PC-3 (cell line): ENCODE measurements at regions not wholly inside any gene's neighbourhood (a gene's known extent, or its start where the extent isn't known, plus 50 kb on each side); places are given as distances from the start of the nearest gene placed in this dataset.

Experiments used
- ATAC-seq: fragments of 200-7000 bp; cut with Tn5 transposase; 2 replicates; pipeline ENCODE4 v1.9.1; 2020; ENCODE audit warnings: mild to moderate bottlenecking, moderate library complexity
- BruUV-seq: library from RNA; stranded (reverse); fragments of 400-500 nt; replicated peaks from 2 replicates; lab custom pipeline; 2021; lab: Mats Ljungman, UMichigan
- CTCF ChIA-PET: fragments of 300-600 bp; sonication (Branson Sonifier 250); formaldehyde crosslinking; loops from one replicate; lab custom pipeline; 2022; ENCODE audit warnings: antibody characterized with exemption; lab: Charles Lee
- POLR2A ChIA-PET: fragments of 300-600 bp; sonication (Branson Sonifier 250); formaldehyde crosslinking; loops from one replicate; lab custom pipeline; 2022; ENCODE audit warnings: antibody characterized with exemption; ENCODE audit not compliant: unreplicated experiment; lab: Charles Lee
- DNase-seq: peaks from one replicate; pipeline ENCODE4 v3.0.0-alpha.2; 2015
- H2AFZ ChIP-seq: fragments of 300-600 bp; sonication (generic); 2 replicates; pipeline ENCODE4 v1.6.0; 2016; ENCODE audit warnings: antibody characterized with exemption, low read length
- H3F3A ChIP-seq: fragments of 300-600 bp; sonication (generic); one replicate; pipeline ENCODE4 v1.6.0; 2017; ENCODE audit warnings: antibody characterized with exemption, low read length, control low read depth, mild to moderate bottlenecking; ENCODE audit not compliant: unreplicated experiment
- H3K27ac ChIP-seq: fragments of 300-600 bp; sonication (generic); 2 replicates; pipeline ENCODE4 v1.5.1; 2016; ENCODE audit warnings: mild to moderate bottlenecking, low read length
- H3K27me3 ChIP-seq: fragments of 300-600 bp; sonication (generic); 2 replicates; pipeline ENCODE4 v1.6.1; 2016; ENCODE audit warnings: low read length, mixed read lengths
- H3K36me3 ChIP-seq: fragments of 300-600 bp; sonication (generic); 2 replicates; pipeline ENCODE4 v1.6.1; 2016; ENCODE audit warnings: low read depth, mixed run types, low read length, mixed read lengths
- H3K4me1 ChIP-seq: fragments of 300-600 bp; sonication (generic); 2 replicates; pipeline ENCODE4 v1.5.1; 2016; ENCODE audit warnings: low read length; ENCODE audit not compliant: insufficient read depth
- H3K4me2 ChIP-seq: fragments of 300-600 bp; sonication (generic); 2 replicates; pipeline ENCODE4 v1.6.0; 2016; ENCODE audit warnings: low read length
- H3K4me3 ChIP-seq: fragments of 300-600 bp; sonication (generic); 2 replicates; pipeline ENCODE4 v1.5.1; 2016; ENCODE audit warnings: mild to moderate bottlenecking, low read length, mixed read lengths
- H3K79me2 ChIP-seq: fragments of 300-600 bp; sonication (generic); 2 replicates; pipeline ENCODE4 v1.6.1; 2017; ENCODE audit warnings: low read length, mixed read lengths
- H3K9ac ChIP-seq: fragments of 300-600 bp; sonication (generic); 2 replicates; pipeline ENCODE4 v1.6.0; 2016; ENCODE audit warnings: mild to moderate bottlenecking, low read length
- H3K9me2 ChIP-seq: fragments of 300-600 bp; sonication (generic); replicated peaks from 2 replicates; pipeline ENCODE4 v1.6.1; 2016; ENCODE audit warnings: mixed run types, low read length, mixed read lengths
- H3K9me3 ChIP-seq: fragments of 300-600 bp; sonication (generic); 2 replicates; pipeline ENCODE4 v1.6.1; 2016; ENCODE audit warnings: low read length, mixed read lengths
- H4K20me1 ChIP-seq: fragments of 300-600 bp; sonication (generic); 2 replicates; pipeline ENCODE4 v1.6.1; 2016; ENCODE audit warnings: low read length, mixed read lengths
- CTCF ChIP-seq: fragments of 300-600 bp; sonication (generic); conservative IDR thresholded peaks from 2 replicates; pipeline ENCODE4 v1.5.1; 2017; ENCODE audit warnings: antibody characterized with exemption, low read depth, mild to moderate bottlenecking, low read length
- EZH2 ChIP-seq: fragments of 300-600 bp; sonication (generic); IDR thresholded peaks from one replicate; pipeline ENCODE4 v1.6.1; 2017; ENCODE audit warnings: antibody characterized with exemption, mild to moderate bottlenecking, low read length; ENCODE audit not compliant: unreplicated experiment
- EZH2phosphoT487 ChIP-seq: fragments of 300-600 bp; sonication (generic); IDR thresholded peaks from 2 replicates; pipeline ENCODE4 v1.6.1; 2018; ENCODE audit warnings: mild to moderate bottlenecking, antibody characterized with exemption, low read length, borderline replicate concordance
- intact Hi-C: fragments of 100-400 bp; cut with micrococcal nuclease; formaldehyde crosslinking; loops from 2 replicates; pipeline ENCODE4 v1.9.0; 2023

GRCh38 chr5:163612358-163613149 is 107.1 kb downstream of the MAT2B start:
- Histone ChIP-seq H3K27ac (no peak overlapping the region), H3K9me2 (no peaks in the 10 kb centered on the region), H3F3A (no peaks in the 10 kb centered on the region), H3K9ac (no peak overlapping the region), H3K27me3 (peaks cover 66% of the 10 kb centered on the region), H3K9me3 (no peaks in the 10 kb centered on the region), H3K4me2 (no peak overlapping the region), H4K20me1 (no peaks in the 10 kb centered on the region), H3K4me3 (no peak overlapping the region), H3K36me3 (no peaks in the 10 kb centered on the region), H2AFZ (no peak overlapping the region), H3K79me2 (no peaks in the 10 kb centered on the region), H3K4me1 (no peaks in the 10 kb centered on the region)
- POLR2A ChIA-PET = no interaction called here
- TF ChIP-seq CTCF (no peak), EZH2 (no peak), EZH2phosphoT487 (no peak)
- no TSS peak for BruUV-seq
- ATAC-seq (no peak), DNase-seq (no peak)
- CTCF ChIA-PET = no interaction called here
- intact Hi-C loops = no loop called here

- Histone ChIP-seq H2AFZ (no peak overlapping the region), H3K9ac (no peak overlapping the region), H3K27ac (no peak overlapping the region), H3K4me3 (no peak overlapping the region), H3K4me1 (no peaks in the 10 kb centered on the region), H3K9me3 (no peaks in the 10 kb centered on the region), H3K9me2 (no peaks in the 10 kb centered on the region), H3K36me3 (no peaks in the 10 kb centered on the region), H3F3A (no peaks in the 10 kb centered on the region), H3K4me2 (no peak overlapping the region), H3K79me2 (no peaks in the 10 kb centered on the region), H3K27me3 (peaks cover 66% of the 10 kb centered on the region), H4K20me1 (no peaks in the 10 kb centered on the region)
- TF ChIP-seq CTCF = no peak
- TF ChIP-seq EZH2 = no peak
- no peak for TF ChIP-seq EZH2phosphoT487
- intact Hi-C loops = no loop called here
- no peak for ATAC-seq
- POLR2A ChIA-PET = no interaction called here
- no peak for DNase-seq
- BruUV-seq = no TSS peak
- CTCF ChIA-PET = no interaction called here
These were observed 107.7 kb downstream of the MAT2B start for GRCh38 chr5:163613150-163613442.

- no TSS peak for BruUV-seq
- Histone ChIP-seq H2AFZ (no peak overlapping the region), H4K20me1 (no peaks in the 10 kb centered on the region), H3K9me2 (no peaks in the 10 kb centered on the region), H3K27me3 (peaks cover 76% of the 10 kb centered on the region), H3K27ac (no peak overlapping the region), H3K9me3 (no peaks in the 10 kb centered on the region), H3K4me3 (no peak overlapping the region), H3K4me2 (no peak overlapping the region), H3F3A (no peaks in the 10 kb centered on the region), H3K4me1 (no peaks in the 10 kb centered on the region), H3K36me3 (no peaks in the 10 kb centered on the region), H3K79me2 (no peaks in the 10 kb centered on the region), H3K9ac (no peak overlapping the region)
- intact Hi-C loops = no loop called here
- POLR2A ChIA-PET = no interaction called here
- CTCF ChIA-PET = no interaction called here
- TF ChIP-seq CTCF (no peak), EZH2 (no peak), EZH2phosphoT487 (no peak)
- DNase-seq = no peak
- no peak for ATAC-seq
These were observed 109.4 kb downstream of the MAT2B start for GRCh38 chr5:163614787-163615186.
